ENCODE measurements at regions not wholly inside any gene's neighbourhood (a gene's known extent, or its start where the extent isn't known, plus 50 kb on each side); places are given as distances from the start of the nearest gene placed in this dataset.

DNA sequence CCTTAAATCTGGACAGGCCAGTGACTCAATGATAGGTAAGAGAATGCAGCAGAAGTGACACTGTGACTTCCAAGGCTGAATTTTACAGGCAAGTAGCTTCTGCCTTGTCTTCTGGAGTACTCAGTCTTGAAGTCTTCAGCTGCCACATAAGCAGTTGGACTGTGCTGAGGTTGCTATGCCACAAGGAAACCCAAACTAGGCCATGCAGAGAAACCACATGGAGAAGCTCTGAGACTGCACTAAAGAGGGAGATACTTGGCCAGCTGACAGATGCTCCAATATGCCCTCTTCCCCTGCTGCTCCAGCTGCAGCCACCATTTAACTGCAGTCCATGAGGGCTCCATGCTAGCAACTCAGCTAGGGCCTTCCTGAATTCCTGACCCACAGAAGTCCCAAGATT, 119.4 kb upstream of the GADL1 start:
- Histone ChIP-seq H3K27me3 (ENCODE audit: insufficient read depth, low read length) (no peaks in the 10 kb centered on the region), H3K9me3 (ENCODE audit: low read depth, low read length) (no peaks in the 10 kb centered on the region), H3K36me3 (ENCODE audit: insufficient read depth, low read length) (no peaks in the 10 kb centered on the region), H3K79me2 (ENCODE audit: insufficient read depth, low read length) (no peaks in the 10 kb centered on the region), H3K4me1 (ENCODE audit: insufficient read depth, low read length) (peaks cover 29% of the 10 kb centered on the region), H3K27ac (ENCODE audit: low read depth, low read length) (no peak overlapping the region), H2AFZ (ENCODE audit: low read length) (no peak overlapping the region), H4K20me1 (ENCODE audit: insufficient read depth, low read length) (no peaks in the 10 kb centered on the region), H3K4me3 (ENCODE audit: insufficient read depth, low read length) (no peak overlapping the region), H3K4me2 (ENCODE audit: insufficient read depth, low read length) (no peak overlapping the region)
- TF ChIP-seq, protein P1, sequence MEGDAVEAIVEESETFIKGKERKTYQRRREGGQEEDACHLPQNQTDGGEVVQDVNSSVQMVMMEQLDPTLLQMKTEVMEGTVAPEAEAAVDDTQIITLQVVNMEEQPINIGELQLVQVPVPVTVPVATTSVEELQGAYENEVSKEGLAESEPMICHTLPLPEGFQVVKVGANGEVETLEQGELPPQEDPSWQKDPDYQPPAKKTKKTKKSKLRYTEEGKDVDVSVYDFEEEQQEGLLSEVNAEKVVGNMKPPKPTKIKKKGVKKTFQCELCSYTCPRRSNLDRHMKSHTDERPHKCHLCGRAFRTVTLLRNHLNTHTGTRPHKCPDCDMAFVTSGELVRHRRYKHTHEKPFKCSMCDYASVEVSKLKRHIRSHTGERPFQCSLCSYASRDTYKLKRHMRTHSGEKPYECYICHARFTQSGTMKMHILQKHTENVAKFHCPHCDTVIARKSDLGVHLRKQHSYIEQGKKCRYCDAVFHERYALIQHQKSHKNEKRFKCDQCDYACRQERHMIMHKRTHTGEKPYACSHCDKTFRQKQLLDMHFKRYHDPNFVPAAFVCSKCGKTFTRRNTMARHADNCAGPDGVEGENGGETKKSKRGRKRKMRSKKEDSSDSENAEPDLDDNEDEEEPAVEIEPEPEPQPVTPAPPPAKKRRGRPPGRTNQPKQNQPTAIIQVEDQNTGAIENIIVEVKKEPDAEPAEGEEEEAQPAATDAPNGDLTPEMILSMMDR (IDR thresholded peaks at IDR 0.05; ENCODE audit: extremely low read depth, low read depth, low read length): no peak
- no peak for DNase-seq (ENCODE audit: insufficient read length, low spot score, missing footprints)

DNA sequence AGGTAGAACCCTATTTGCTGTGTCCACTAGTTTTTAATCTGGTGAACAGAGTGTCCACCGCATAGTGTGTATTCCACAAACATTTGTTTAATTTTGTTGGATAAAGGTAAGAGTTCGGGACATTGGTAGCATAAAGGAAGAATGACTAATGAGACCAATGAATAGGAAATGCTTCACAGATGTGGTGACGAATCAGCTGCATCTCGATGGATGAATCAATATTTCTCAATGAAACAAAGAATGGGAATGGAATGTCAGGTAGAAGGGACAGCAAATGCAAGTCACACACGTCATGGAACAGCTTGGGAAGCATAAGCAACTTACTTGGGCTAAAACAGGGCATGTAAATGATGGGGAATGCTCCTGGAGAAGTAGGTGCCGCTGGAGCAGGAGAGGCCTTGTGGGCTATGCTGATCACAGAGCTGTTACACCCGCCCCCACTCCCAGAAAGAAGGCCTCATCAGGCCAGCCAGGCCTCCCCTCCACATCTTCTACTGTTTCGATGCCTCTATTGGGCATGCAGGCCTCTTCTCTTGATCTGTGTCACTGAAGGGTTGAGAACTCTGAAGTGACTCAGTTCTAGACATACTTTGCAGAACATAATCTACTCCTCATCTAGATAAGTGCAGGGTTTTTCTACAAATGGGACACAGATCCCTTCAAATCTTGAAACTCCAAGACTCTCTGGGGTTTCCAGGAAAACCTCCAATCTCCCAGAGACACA, 120.0 kb upstream of the GADL1 start:
- no peaks in the 10 kb centered on the region for H3K79me2 ChIP-seq (ENCODE audit: insufficient read depth, low read length)
- H4K20me1 ChIP-seq (ENCODE audit: insufficient read depth, low read length): no peaks in the 10 kb centered on the region
- H3K4me3 ChIP-seq (ENCODE audit: insufficient read depth, low read length): no peak overlapping the region
- H3K36me3 ChIP-seq (ENCODE audit: insufficient read depth, low read length): no peaks in the 10 kb centered on the region
- TF ChIP-seq, protein P1 (IDR thresholded peaks at IDR 0.05; ENCODE audit: extremely low read depth, low read depth, low read length): no peak
- H3K27ac ChIP-seq (ENCODE audit: low read depth, low read length): no peak overlapping the region
- peaks cover 24% of the 10 kb centered on the region for H3K4me1 ChIP-seq (ENCODE audit: insufficient read depth, low read length)
- H2AFZ ChIP-seq (ENCODE audit: low read length): peak overlapping the region; percentile 27
- no peaks in the 10 kb centered on the region for H3K9me3 ChIP-seq (ENCODE audit: low read depth, low read length)
- H3K27me3 ChIP-seq (ENCODE audit: insufficient read depth, low read length): no peaks in the 10 kb centered on the region
- DNase-seq (ENCODE audit: insufficient read length, low spot score, missing footprints): peak; percentile 3
- no peak overlapping the region for H3K4me2 ChIP-seq (ENCODE audit: insufficient read depth, low read length)

DNA sequence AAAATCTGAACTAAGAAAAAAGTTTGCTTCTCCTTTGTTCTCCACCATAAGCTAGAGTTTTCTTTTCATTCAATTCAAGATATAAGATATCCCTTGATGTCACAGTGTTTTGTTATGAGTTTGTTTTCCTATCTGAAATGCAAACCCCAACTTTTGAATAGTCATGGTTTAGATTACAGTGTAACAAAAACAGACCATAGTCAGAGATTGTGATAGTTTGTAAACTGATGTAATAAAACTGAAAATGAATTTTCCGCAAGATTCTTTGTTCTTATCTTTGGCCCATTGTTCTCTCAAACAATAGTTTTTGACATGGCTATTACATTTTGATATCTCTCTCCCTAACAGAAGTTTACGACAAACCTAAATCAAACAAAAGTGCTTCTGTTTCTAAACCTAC, 121.7 kb upstream of the GADL1 start:
- Histone ChIP-seq H3K27me3 (ENCODE audit: insufficient read depth, low read length) (no peaks in the 10 kb centered on the region), H2AFZ (ENCODE audit: low read length) (no peak overlapping the region), H3K4me1 (ENCODE audit: insufficient read depth, low read length) (peaks cover 8% of the 10 kb centered on the region), H3K79me2 (ENCODE audit: insufficient read depth, low read length) (no peaks in the 10 kb centered on the region), H3K36me3 (ENCODE audit: insufficient read depth, low read length) (no peaks in the 10 kb centered on the region), H3K4me3 (ENCODE audit: insufficient read depth, low read length) (no peak overlapping the region), H3K9me3 (ENCODE audit: low read depth, low read length) (no peaks in the 10 kb centered on the region), H4K20me1 (ENCODE audit: insufficient read depth, low read length) (no peaks in the 10 kb centered on the region), H3K27ac (ENCODE audit: low read depth, low read length) (no peak overlapping the region), H3K4me2 (ENCODE audit: insufficient read depth, low read length) (no peak overlapping the region)
- DNase-seq (ENCODE audit: insufficient read length, low spot score, missing footprints): no peak
- TF ChIP-seq, protein P1 (IDR thresholded peaks at IDR 0.05; ENCODE audit: extremely low read depth, low read depth, low read length): no peak

DNA sequence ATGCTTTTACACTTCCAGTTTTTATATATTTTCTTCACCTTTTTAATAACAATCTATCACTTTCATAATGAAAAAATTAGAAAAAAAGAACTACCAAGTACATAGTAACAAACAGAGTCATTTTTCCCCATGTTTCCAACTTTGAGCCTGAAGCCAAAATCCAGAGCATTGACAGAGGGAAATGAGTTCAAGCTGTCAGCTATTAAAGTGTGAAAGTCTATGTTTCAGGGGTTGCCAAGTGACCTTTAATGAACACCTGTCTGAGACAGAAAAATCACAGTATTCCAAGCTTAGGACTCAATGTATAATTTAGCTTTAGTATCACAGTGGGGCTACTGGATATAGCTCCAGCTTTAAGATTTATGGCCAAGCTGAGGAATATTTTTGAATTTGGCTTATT, 128.3 kb upstream of the GADL1 start:
- no peak for DNase-seq (ENCODE audit: insufficient read length, low spot score, missing footprints)
- Histone ChIP-seq H3K9me3 (ENCODE audit: low read depth, low read length) (peaks cover under 1% of the 10 kb centered on the region), H3K4me1 (ENCODE audit: insufficient read depth, low read length) (no peaks in the 10 kb centered on the region), H3K4me3 (ENCODE audit: insufficient read depth, low read length) (no peak overlapping the region), H3K36me3 (ENCODE audit: insufficient read depth, low read length) (no peaks in the 10 kb centered on the region), H3K79me2 (ENCODE audit: insufficient read depth, low read length) (no peaks in the 10 kb centered on the region), H3K4me2 (ENCODE audit: insufficient read depth, low read length) (no peak overlapping the region), H3K27me3 (ENCODE audit: insufficient read depth, low read length) (no peaks in the 10 kb centered on the region), H4K20me1 (ENCODE audit: insufficient read depth, low read length) (no peaks in the 10 kb centered on the region), H3K27ac (ENCODE audit: low read depth, low read length) (no peak overlapping the region), H2AFZ (ENCODE audit: low read length) (no peak overlapping the region)
- TF ChIP-seq, protein P1 (IDR thresholded peaks at IDR 0.05; ENCODE audit: extremely low read depth, low read depth, low read length): no peak
